Activated T-cell treated with anti-CD3 and anti-CD28 coated beads, Interleukin-2, amount 50 U/mL, for 4 hours (primary cell): ENCODE measurements at regions not wholly inside any gene's neighbourhood (a gene's known extent, or its start where the extent isn't known, plus 50 kb on each side); places are given as distances from the start of the nearest gene placed in this dataset.

ENCODE experiments used
- ATAC-seq, 2 donors: fragments of 200-7000 bp; cut with Tn5 transposase; one replicate each; pipeline ENCODE4 v1.10.0; 2021
- DNase-seq: peaks from one replicate; pipeline ENCODE4 v3.0.0-alpha.2; 2020
- H3K27me3 Mint-ChIP-seq: one replicate; pipeline ENCODE4 v1.8.0; 2021; ENCODE audit warnings: low read depth, mixed read lengths
- H3K36me3 Mint-ChIP-seq: one replicate; pipeline ENCODE4 v1.8.0; 2022; ENCODE audit warnings: mixed read lengths; ENCODE audit not compliant: insufficient read depth
- H3K4me1 Mint-ChIP-seq: one replicate; pipeline ENCODE4 v1.8.0; 2021; ENCODE audit warnings: low read depth, mixed read lengths
- H3K4me3 Mint-ChIP-seq: one replicate; pipeline ENCODE4 v1.8.0; 2021; ENCODE audit warnings: mild to moderate bottlenecking, moderate library complexity, mixed read lengths
- H3K9me3 Mint-ChIP-seq: one replicate; pipeline ENCODE4 v1.8.0; 2021; ENCODE audit warnings: mixed read lengths

DNA sequence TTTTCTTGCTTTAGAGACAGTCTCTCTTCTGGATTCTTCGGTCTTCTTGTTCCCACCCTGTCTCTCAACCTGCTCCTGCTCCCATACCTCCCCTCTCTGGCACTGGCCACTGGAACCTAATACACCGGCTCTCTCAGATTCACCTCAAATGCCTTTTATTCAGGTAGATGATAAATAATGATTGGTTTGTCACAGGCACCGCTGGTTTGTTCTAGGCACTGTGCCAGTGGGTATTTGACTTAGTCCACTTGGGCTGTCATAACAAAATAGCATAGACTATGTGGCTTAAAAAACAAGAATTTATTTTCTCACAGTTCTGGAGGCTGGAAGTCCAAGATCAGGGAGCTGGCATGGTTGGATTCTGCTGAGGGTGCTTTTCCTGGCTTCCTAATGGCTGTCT, 278.2 kb upstream of the STT3B start:
- DNase-seq (no peak), ATAC-seq (no peak)
- H3K27me3 Mint-ChIP-seq, result no peaks in the 10 kb centered on the region
- no peak overlapping the region for H3K4me3 Mint-ChIP-seq
- H3K36me3 Mint-ChIP-seq, result peaks cover 3% of the 10 kb centered on the region
- peaks cover 48% of the 10 kb centered on the region for H3K4me1 Mint-ChIP-seq
- peaks cover 15% of the 10 kb centered on the region for H3K9me3 Mint-ChIP-seq

DNA sequence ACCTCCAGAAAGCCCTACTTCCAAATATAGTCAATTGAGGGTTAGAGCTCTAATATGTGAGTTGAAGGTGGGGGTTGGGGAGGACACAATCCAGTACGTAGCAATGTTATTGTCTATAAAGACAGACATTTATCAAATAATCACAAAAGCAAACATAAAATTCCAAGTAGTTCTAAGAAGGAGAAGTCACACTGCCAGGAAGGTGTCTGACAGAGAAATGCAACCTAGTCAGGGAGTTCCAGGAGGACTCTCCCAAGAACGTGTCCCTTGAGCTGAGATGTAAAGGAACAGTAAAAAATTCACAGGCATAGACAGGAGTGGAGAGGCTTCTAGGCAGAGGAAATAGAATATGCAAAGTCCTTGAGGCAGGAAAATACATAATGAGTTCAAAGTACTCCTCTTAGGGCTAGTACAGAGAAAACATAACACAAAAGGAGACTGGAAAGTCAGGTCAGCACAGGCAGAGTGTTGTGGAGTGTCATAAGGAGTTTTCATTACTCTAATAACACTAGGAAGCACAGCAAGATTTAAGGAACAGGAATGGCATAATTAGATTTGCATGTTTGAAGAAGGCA, 277.6 kb upstream of the STT3B start:
- Mint-ChIP-seq H3K36me3 (peaks cover 3% of the 10 kb centered on the region), H3K4me1 (peaks cover 42% of the 10 kb centered on the region), H3K27me3 (no peaks in the 10 kb centered on the region), H3K9me3 (peaks cover 20% of the 10 kb centered on the region), H3K4me3 (no peak overlapping the region)
- DNase-seq (no peak), ATAC-seq (no peak)

DNA sequence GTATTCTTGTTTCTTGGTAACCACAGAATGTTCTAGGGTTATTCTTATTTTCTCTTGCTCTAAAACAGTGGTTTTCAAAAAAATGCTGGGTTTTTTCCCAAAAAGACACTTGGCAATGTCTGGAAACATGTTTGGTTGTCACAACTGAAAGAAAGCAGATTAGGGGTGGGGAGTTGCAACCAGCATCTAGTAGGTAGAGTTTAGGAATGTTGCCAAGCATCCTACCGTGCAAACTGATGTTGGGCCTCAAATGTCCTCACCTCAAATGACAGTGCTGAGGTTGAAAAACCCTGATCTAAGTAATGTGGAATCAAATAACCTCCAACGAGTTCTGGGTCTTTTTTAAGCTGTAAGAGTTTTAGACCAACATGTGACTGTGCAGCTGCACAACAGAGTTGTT, 270.5 kb upstream of the STT3B start:
- Mint-ChIP-seq H3K36me3 (peaks cover 1% of the 10 kb centered on the region), H3K4me3 (no peak overlapping the region), H3K9me3 (peaks cover 13% of the 10 kb centered on the region), H3K4me1 (no peaks in the 10 kb centered on the region), H3K27me3 (no peaks in the 10 kb centered on the region)
- ATAC-seq, result no peak
- DNase-seq, result no peak

DNA sequence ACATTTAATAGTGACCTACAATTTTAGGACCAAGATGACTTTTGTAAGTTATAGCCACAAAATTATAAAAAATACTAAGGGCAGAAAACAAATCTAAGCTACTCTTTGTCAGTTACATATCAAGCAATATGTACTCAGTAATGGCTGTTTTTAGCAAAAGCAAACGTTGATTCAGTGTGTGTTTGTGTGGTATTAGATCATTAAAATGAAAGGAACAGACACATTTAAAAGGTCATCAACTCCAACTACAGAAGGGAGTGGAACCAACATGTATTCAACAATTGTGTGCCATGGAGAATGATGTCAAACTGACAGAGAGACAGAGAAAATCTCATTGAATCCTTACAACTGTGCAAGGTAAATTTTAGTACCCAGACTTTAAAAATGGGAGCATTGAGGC, 268.8 kb upstream of the STT3B start:
- DNase-seq, result no peak
- Mint-ChIP-seq H3K36me3 (peaks cover 2% of the 10 kb centered on the region), H3K27me3 (no peaks in the 10 kb centered on the region), H3K4me1 (peaks cover 7% of the 10 kb centered on the region), H3K9me3 (peaks cover 13% of the 10 kb centered on the region), H3K4me3 (no peak overlapping the region)
- no peak for ATAC-seq

DNA sequence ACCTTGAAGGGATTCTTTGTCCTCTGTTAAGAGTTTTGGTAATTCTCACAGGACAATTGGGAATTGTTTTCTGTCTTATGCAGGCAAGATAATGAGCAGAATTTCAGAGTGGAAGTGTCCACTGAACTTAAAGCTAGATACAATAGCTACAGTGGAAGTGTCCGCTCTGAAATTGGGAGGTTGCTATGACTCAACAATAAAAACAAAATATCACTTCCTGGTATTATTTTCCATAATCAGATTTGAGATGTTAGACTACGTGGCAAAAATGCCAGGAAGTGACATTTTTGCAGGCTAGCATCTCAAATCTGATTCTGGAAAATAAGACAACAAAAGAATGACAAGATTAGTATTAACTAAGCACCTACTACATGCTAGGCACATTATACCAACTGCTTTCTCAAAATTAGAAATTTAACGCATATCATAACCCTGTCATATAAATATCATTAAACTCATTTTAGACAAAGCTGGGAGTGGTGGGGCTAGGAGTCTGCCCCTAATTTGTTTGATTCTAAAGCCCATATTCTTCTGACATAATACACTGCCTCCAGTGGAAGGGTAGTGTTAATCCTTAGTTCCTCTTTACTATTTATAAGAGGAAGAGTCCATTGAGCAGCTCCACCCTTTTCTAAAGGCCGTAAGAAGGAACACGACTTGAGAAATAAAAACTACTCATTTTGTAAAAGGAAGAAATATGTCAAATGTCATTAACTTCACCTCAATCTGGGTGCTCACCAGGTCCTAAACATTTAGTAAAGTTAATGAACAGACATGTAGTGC, 266.9 kb upstream of the STT3B start:
- no peaks in the 10 kb centered on the region for H3K27me3 Mint-ChIP-seq
- DNase-seq (no peak), ATAC-seq (no peak)
- peaks cover 2% of the 10 kb centered on the region for H3K36me3 Mint-ChIP-seq
- H3K9me3 Mint-ChIP-seq, result no peaks in the 10 kb centered on the region
- no peak overlapping the region for H3K4me3 Mint-ChIP-seq
- peaks cover 7% of the 10 kb centered on the region for H3K4me1 Mint-ChIP-seq

DNA sequence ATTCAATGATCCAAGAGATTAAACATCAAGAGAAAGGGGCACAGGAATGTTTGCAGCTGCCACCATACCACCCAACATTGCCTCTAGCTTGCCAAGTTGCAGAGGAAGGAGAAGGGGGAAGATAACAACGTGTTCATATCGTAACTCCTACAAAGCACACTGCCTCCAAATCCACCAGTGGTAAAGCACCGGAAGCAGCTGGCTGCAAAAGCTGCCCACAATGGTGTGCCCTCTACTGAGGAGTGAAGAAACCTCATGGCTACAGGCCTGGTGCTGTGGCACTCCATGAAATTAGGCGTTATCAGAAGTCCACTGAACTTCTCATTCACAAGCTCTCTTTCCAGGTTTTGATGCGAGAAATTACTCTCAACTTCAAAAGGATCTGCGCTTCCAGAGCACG, 263.9 kb upstream of the STT3B start:
- Mint-ChIP-seq H3K4me3 (no peak overlapping the region), H3K27me3 (no peaks in the 10 kb centered on the region), H3K36me3 (peaks cover 2% of the 10 kb centered on the region), H3K9me3 (no peaks in the 10 kb centered on the region), H3K4me1 (peaks cover 7% of the 10 kb centered on the region)
- DNase-seq, result no peak
- ATAC-seq, result no peak

DNA sequence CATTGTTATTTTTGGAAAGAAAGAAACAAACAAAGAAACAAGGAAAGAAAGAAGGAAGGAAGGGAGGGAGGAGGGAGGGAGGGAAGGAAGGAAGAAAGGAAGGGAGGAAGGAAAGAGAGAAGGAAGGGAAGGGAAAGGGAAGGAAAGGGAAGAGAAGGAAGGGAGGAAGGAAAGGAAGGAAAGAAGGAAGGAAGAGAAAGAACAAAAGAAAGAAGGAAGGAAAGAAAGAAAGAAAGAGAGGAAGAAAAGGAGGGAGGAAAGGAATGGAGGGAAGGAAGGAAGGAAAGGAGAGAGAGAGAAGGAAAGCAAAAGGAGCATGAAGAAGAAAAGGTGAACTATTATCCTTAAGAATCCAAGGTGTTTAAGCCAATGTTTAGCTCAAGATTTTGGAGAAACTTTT, 262.7 kb upstream of the STT3B start:
- ATAC-seq (no peak), DNase-seq (no peak)
- peaks cover 2% of the 10 kb centered on the region for H3K36me3 Mint-ChIP-seq
- H3K4me1 Mint-ChIP-seq, result peaks cover 7% of the 10 kb centered on the region
- no peak overlapping the region for H3K4me3 Mint-ChIP-seq
- H3K27me3 Mint-ChIP-seq, result no peaks in the 10 kb centered on the region
- H3K9me3 Mint-ChIP-seq, result no peaks in the 10 kb centered on the region

DNA sequence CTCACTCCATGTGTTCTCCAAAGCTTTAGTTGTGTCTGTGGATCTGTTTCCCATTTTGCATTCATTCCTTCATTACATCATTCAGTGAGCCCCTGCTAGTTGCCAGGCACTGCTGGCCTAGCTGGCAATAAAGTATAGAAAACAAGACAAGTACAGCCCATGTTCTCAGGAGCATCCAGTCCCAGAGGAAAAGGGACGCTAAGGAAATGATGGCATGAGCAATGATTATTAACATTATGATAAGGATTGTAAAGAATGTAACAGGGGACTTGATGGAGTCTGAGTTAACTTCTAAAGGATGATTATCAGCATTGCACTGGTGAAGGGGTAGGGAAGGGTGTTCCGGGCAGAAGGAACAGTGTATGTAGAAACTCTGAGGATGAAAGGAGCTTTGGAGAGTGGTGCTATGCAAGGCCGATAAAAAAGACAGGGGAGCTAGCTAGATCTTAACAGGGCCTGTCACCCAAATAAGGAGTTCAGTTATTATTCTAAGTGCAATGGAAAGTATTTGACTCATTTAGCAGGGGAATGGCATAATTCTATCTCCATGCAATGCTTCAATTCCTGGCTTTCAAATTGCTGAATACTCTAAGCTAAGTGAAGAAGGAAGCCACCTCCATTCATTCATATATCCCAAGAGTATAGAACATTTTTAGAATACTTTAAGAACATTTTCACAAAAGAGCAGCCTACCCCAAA, 258.2 kb upstream of the STT3B start:
- DNase-seq (no peak), ATAC-seq (no peak)
- no peaks in the 10 kb centered on the region for H3K27me3 Mint-ChIP-seq
- peaks cover 10% of the 10 kb centered on the region for H3K4me1 Mint-ChIP-seq
- no peaks in the 10 kb centered on the region for H3K36me3 Mint-ChIP-seq
- H3K9me3 Mint-ChIP-seq, result no peaks in the 10 kb centered on the region
- H3K4me3 Mint-ChIP-seq, result no peak overlapping the region

DNA sequence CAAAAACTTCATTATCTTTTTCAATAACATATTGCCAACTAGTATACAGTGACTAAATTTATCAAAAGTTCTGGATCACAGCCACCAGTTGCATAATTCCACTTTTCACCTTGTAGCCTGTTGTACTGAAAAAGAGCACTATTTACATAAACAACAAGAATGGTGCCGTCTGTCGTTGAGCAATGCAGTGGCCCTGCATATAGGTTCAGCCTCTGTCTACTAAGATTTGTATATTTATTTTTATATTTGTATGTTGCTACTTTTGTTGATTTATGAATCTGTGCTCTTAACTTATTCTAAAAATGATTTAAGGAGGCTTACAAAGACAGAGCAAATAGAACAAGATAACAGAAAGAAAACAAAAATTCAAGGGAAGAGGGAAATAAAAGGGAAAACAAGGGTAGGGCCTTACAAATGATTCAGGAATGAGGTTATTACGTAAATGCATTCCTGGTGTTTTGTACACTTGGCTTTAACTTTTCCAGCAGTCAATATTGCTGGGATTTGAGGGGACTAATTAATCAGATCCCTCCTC, 257.6 kb upstream of the STT3B start:
- H3K4me1 Mint-ChIP-seq, result peaks cover 10% of the 10 kb centered on the region
- H3K36me3 Mint-ChIP-seq, result no peaks in the 10 kb centered on the region
- no peaks in the 10 kb centered on the region for H3K27me3 Mint-ChIP-seq
- no peak for ATAC-seq
- no peaks in the 10 kb centered on the region for H3K9me3 Mint-ChIP-seq
- no peak overlapping the region for H3K4me3 Mint-ChIP-seq
- DNase-seq, result no peak

DNA sequence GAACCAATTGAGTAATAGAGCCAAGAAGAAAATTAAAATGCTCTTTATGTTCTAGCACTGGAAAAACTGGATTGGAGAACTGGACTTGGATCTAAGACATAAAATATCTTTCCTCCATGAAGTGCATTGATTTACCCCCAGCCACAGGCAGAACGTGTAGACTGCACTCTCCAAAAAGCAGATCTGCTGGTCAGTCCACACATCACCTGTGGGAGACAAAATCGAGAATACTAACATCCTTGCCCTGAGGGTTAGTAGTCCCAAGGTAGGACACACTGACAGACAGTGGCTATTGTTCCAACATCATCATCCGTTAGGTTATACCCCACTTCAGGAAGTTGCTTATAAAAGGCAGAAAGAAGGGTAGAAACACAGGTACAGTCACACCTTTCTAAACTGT, 257.1 kb upstream of the STT3B start:
- H3K27me3 Mint-ChIP-seq, result no peaks in the 10 kb centered on the region
- H3K4me3 Mint-ChIP-seq, result no peak overlapping the region
- no peak for DNase-seq
- no peaks in the 10 kb centered on the region for H3K9me3 Mint-ChIP-seq
- H3K36me3 Mint-ChIP-seq, result no peaks in the 10 kb centered on the region
- ATAC-seq, result no peak
- H3K4me1 Mint-ChIP-seq, result peaks cover 10% of the 10 kb centered on the region

DNA sequence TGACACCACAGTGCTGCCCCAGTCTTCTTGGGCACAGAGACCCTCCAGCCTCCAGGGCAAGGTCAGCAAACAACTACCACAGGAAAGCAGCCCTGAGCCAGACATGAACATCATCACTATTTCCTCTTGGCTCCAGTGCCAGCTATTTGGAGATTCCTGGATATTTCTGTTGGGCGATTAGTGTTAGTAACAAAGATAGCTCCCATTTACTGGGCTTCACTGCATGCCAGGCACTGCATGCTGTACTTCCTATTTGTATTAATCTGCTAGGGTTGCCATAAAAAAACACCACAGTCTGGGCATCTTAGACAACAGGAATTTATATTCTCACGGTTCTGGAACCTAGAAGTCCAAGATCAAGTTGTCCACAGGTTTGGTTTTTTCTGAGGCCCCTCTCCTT, 255.1 kb upstream of the STT3B start:
- Mint-ChIP-seq H3K36me3 (no peaks in the 10 kb centered on the region), H3K4me3 (no peak overlapping the region), H3K9me3 (no peaks in the 10 kb centered on the region), H3K27me3 (no peaks in the 10 kb centered on the region), H3K4me1 (peaks cover 10% of the 10 kb centered on the region)
- DNase-seq (no peak), ATAC-seq (no peak)

DNA sequence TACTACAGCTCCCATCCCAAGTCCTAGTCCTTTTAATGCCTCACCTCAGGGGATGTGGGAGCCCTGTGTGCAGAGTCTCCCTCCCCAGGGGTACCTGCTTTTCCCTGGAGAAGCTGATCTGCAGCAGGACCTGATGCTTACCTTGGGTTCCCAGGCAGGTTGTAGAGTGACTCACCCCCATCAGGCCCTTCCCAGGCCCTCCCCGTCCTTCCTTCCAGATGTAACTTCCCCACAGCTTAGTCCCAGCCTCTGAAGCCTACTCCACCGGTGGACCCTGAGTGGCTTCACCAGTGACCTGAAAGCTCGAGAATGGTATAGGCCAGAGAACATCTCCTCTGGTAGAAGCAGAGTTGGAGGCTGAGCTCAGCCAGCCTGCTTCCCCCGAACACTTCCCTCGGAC, 254.2 kb upstream of the STT3B start:
- Mint-ChIP-seq H3K27me3 (no peaks in the 10 kb centered on the region), H3K36me3 (no peaks in the 10 kb centered on the region), H3K9me3 (no peaks in the 10 kb centered on the region), H3K4me1 (peaks cover 10% of the 10 kb centered on the region), H3K4me3 (no peak overlapping the region)
- ATAC-seq (no peak), DNase-seq (no peak)

DNA sequence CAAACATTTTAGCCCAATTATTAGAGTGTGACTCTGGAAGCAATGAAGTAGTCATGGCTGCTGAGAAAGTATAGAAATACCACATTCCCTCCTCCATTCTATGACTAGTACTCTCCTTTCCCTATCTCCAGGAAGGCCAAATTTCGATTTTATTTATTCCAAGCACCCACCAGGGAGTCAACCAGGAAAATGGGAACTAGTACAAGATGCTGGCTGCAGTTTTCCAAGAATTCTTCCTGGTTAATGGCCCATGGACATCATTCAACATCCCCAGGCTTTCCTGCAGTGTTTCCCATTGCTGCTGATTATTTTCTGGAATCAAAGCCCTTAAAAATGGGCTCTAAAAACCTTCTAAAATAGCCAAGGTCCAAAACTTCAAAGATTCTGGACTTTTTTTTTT, 247.9 kb upstream of the STT3B start:
- no peaks in the 10 kb centered on the region for H3K36me3 Mint-ChIP-seq
- DNase-seq, result no peak
- ATAC-seq, result no peak
- H3K27me3 Mint-ChIP-seq, result no peaks in the 10 kb centered on the region
- no peak overlapping the region for H3K4me3 Mint-ChIP-seq
- peaks cover 16% of the 10 kb centered on the region for H3K4me1 Mint-ChIP-seq
- H3K9me3 Mint-ChIP-seq, result no peaks in the 10 kb centered on the region

DNA sequence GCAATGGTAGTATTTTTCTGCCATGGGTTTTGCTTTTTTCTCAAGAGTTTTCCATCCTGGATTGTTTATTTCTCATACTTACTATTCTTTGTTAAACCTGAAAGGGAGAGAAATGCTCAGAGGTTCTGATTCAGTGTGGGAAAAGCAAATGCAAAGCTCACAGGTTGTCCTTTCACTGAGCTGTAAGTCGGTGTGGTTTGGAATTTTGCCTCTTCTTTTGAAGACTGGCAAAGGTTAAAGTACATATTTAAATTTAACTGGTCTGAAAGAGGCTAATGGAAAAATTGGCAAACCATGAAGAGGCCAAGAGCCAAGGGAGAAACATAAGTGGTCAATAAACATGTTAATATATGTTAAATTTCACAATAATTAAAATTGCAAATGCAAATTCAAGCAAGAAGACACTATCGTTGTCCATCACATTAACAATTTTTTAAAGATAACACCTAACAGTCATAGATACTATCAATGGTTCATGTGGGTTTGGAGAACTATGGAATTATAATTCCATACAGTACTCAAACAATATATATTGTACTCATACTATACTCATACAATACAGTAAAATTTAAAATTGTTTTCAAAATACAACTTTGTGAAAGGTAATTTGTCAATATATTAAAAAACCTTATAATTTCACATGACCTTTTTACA, 246.8 kb upstream of the STT3B start:
- ATAC-seq, result no peak
- Mint-ChIP-seq H3K27me3 (no peaks in the 10 kb centered on the region), H3K36me3 (no peaks in the 10 kb centered on the region), H3K4me1 (peaks cover 17% of the 10 kb centered on the region), H3K4me3 (no peak overlapping the region), H3K9me3 (no peaks in the 10 kb centered on the region)
- DNase-seq, result no peak
